ENCODE measurements at regions not wholly inside any gene's neighbourhood (a gene's known extent, or its start where the extent isn't known, plus 50 kb on each side); places are given as distances from the start of the nearest gene placed in this dataset.

GRCh38 chr20:4427940-4428586 lies 179.0 kb upstream of the ADRA1D start:
- peak; percentile 22 to 53 for DNase-seq

- DNase-seq = no peak
Observed at GRCh38 chr20:4418141-4418540, 169.1 kb upstream of the ADRA1D start.

GRCh38 chr20:4415281-4415680 lies 166.2 kb upstream of the ADRA1D start:
- DNase-seq = peak in 1 of 2 donors; percentile 37

- DNase-seq = peak; percentile 89 to 91
Observed at GRCh38 chr20:4413314-4414049, 164.4 kb upstream of the ADRA1D start.

- no peak for DNase-seq
Observed at GRCh38 chr20:4412216-4412615, 163.1 kb upstream of the ADRA1D start.

GRCh38 chr20:4411744-4412143 lies 162.7 kb upstream of the ADRA1D start:
- peak; percentile 42 to 73 for DNase-seq

GRCh38 chr20:4406627-4407026 lies 157.5 kb upstream of the ADRA1D start:
- peak in 1 of 2 donors; percentile 27 for DNase-seq

GRCh38 chr20:4401601-4402000 lies 152.5 kb upstream of the ADRA1D start:
- no peak for DNase-seq

GRCh38 chr20:4384961-4385360 lies 135.9 kb upstream of the ADRA1D start:
- no peak for DNase-seq

- no peak for DNase-seq
Observed at GRCh38 chr20:4383961-4384360, 134.9 kb upstream of the ADRA1D start.

GRCh38 chr20:4375881-4376280 lies 126.8 kb upstream of the ADRA1D start:
- DNase-seq = peak; percentile 52 to 62

GRCh38 chr20:4373454-4373853 lies 124.4 kb upstream of the ADRA1D start:
- DNase-seq = no peak

GRCh38 chr20:4371623-4372251 lies 122.7 kb upstream of the ADRA1D start:
- DNase-seq = peak; percentile 60 to 74

- DNase-seq = no peak
Observed at GRCh38 chr20:4370851-4371250, 121.8 kb upstream of the ADRA1D start.

- DNase-seq = peak; percentile 42 to 70
Observed at GRCh38 chr20:4369798-4370124, 120.7 kb upstream of the ADRA1D start.

- DNase-seq = no peak
Observed at GRCh38 chr20:4369119-4369797, 120.2 kb upstream of the ADRA1D start.

- no peak for DNase-seq
Observed at GRCh38 chr20:4366076-4366475, 117.0 kb upstream of the ADRA1D start.

- DNase-seq = no peak
Observed at GRCh38 chr20:4358552-4358951, 109.5 kb upstream of the ADRA1D start.

GRCh38 chr20:4352348-4352747 lies 103.3 kb upstream of the ADRA1D start:
- no peak for DNase-seq

GRCh38 chr20:4350096-4350495 lies 101.0 kb upstream of the ADRA1D start:
- DNase-seq = no peak

- DNase-seq = no peak
Observed at GRCh38 chr20:4344670-4345069, 95.6 kb upstream of the ADRA1D start.

GRCh38 chr20:4342609-4343008 lies 93.5 kb upstream of the ADRA1D start:
- no peak for DNase-seq

- DNase-seq = no peak
Observed at GRCh38 chr20:4341804-4342485, 92.9 kb upstream of the ADRA1D start.
